Loucy (cell line): ENCODE measurements at regions not wholly inside any gene's neighbourhood (a gene's known extent, or its start where the extent isn't known, plus 50 kb on each side); places are given as distances from the start of the nearest gene placed in this dataset.

Experiments
- H2AFZ ChIP-seq: fragments of 200-600 bp; sonication (generic); 2 replicates; pipeline ENCODE4 v1.6.0; 2016; ENCODE audit warnings: antibody characterized with exemption, mild to moderate bottlenecking, low read length, moderate library complexity
- H3F3A ChIP-seq: fragments of 200-600 bp; 2 replicates; pipeline ENCODE4 v1.6.0; 2016; ENCODE audit warnings: antibody characterized with exemption, low read depth, mild to moderate bottlenecking
- H3K27me3 ChIP-seq: fragments of 200-600 bp; sonication (generic); 2 replicates; pipeline ENCODE4 v1.6.1; 2014; ENCODE audit warnings: low read length, mild to moderate bottlenecking; ENCODE audit not compliant: insufficient read depth, poor library complexity, severe bottlenecking
- H3K36me3 ChIP-seq: fragments of 200-600 bp; sonication (generic); 2 replicates; pipeline ENCODE4 v1.6.1; 2016; ENCODE audit warnings: low read length; ENCODE audit not compliant: insufficient read depth
- H3K4me1 ChIP-seq: fragments of 200-600 bp; sonication (generic); 2 replicates; pipeline ENCODE4 v1.5.1; 2014; ENCODE audit warnings: low read length, mild to moderate bottlenecking; ENCODE audit not compliant: insufficient read depth, poor library complexity, severe bottlenecking
- H3K4me2 ChIP-seq: fragments of 200-600 bp; sonication (generic); 2 replicates; pipeline ENCODE4 v1.6.0; 2014; ENCODE audit warnings: antibody characterized with exemption, low read length, low read depth, mild to moderate bottlenecking; ENCODE audit not compliant: poor library complexity, severe bottlenecking
- H3K4me3 ChIP-seq: fragments of 200-600 bp; sonication (generic); 2 replicates; pipeline ENCODE4 v1.5.1; 2014; ENCODE audit warnings: low read length, mild to moderate bottlenecking, mixed read lengths; ENCODE audit not compliant: poor library complexity, severe bottlenecking
- H3K79me2 ChIP-seq: fragments of 200-600 bp; sonication (generic); 2 replicates; pipeline ENCODE4 v1.6.1; 2014; ENCODE audit warnings: low read length; ENCODE audit not compliant: insufficient read depth
- H3K9ac ChIP-seq: fragments of 200-600 bp; sonication (generic); 2 replicates; pipeline ENCODE4 v1.6.0; 2014; ENCODE audit warnings: mild to moderate bottlenecking, low read depth, low read length, moderate library complexity; ENCODE audit not compliant: poor library complexity, severe bottlenecking
- H3K9me2 ChIP-seq: fragments of 200-600 bp; sonication (generic); replicated peaks from 2 replicates; pipeline ENCODE4 v1.6.1; 2016; ENCODE audit warnings: low read depth, low read length, mixed read lengths
- H3K9me3 ChIP-seq: fragments of 200-600 bp; sonication (generic); 2 replicates; pipeline ENCODE4 v1.6.1; 2014; ENCODE audit warnings: mild to moderate bottlenecking, antibody characterized with exemption, low read length, low read depth; ENCODE audit not compliant: insufficient read depth
- H4K20me1 ChIP-seq: fragments of 200-600 bp; sonication (generic); 2 replicates; pipeline ENCODE4 v1.6.0; 2014; ENCODE audit warnings: antibody characterized with exemption, low read length, mild to moderate bottlenecking; ENCODE audit not compliant: insufficient read depth, poor library complexity, severe bottlenecking
- CTCF ChIP-seq: fragments of 200-600 bp; sonication (generic); conservative IDR thresholded peaks from 2 replicates; pipeline ENCODE4 v1.5.1; 2014; ENCODE audit warnings: mild to moderate bottlenecking, antibody characterized with exemption, low read length
- EZH2phosphoT487 ChIP-seq: fragments of 200-600 bp; IDR thresholded peaks from 2 replicates; pipeline ENCODE4 v1.6.1; 2018; ENCODE audit warnings: antibody characterized with exemption, mild to moderate bottlenecking, moderate library complexity, borderline replicate concordance

GRCh38 chr6:95847061-95847460, 168.7 kb upstream of the FUT9 start:
- Histone ChIP-seq H3K27me3 (no peaks in the 10 kb centered on the region), H2AFZ (no peak overlapping the region), H3K36me3 (no peaks in the 10 kb centered on the region), H3K4me2 (no peak overlapping the region), H3K4me3 (no peak overlapping the region), H3K79me2 (no peaks in the 10 kb centered on the region), H3K9ac (no peak overlapping the region), H4K20me1 (no peaks in the 10 kb centered on the region), H3K9me3 (no peaks in the 10 kb centered on the region), H3K4me1 (no peaks in the 10 kb centered on the region), H3K9me2 (no peaks in the 10 kb centered on the region), H3F3A (no peaks in the 10 kb centered on the region)
- no peak for TF ChIP-seq CTCF
- no peak for TF ChIP-seq EZH2phosphoT487

- Histone ChIP-seq H3F3A (no peaks in the 10 kb centered on the region), H3K36me3 (no peaks in the 10 kb centered on the region), H3K4me2 (no peak overlapping the region), H3K9me3 (no peaks in the 10 kb centered on the region), H3K9me2 (no peaks in the 10 kb centered on the region), H3K4me3 (no peak overlapping the region), H3K4me1 (no peaks in the 10 kb centered on the region), H3K79me2 (no peaks in the 10 kb centered on the region), H3K9ac (no peak overlapping the region), H3K27me3 (no peaks in the 10 kb centered on the region), H4K20me1 (no peaks in the 10 kb centered on the region), H2AFZ (no peak overlapping the region)
- TF ChIP-seq EZH2phosphoT487 = no peak
Measured at GRCh38 chr6:95848717-95849116, 167.1 kb upstream of the FUT9 start.

DNA sequence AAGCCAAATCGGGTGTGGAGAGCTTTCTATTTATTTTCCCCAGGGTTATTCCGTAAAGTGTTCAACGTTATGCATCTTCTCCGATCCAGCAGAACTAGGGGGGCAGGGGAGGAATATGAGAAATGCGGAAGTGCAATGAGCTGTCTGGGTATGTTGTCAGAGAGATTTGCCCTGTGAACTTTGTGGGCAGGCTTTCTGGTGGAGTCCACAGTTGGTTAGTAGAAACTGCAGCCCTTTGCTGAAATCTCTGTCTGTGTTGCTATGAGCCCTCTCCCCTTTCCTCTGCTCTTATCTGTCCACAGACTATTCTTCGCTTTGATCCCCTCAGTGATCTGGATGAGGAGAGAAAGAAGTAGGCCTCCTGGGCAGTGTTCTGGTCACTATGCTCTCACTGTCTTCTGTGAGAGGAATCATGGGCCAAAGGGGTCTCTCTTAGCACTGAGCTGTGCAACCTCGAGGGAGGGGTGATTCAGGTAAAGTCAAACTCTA, 158.9 kb upstream of the FUT9 start:
- Histone ChIP-seq H3K9ac (no peak overlapping the region), H3K4me2 (no peak overlapping the region), H2AFZ (no peak overlapping the region), H4K20me1 (no peaks in the 10 kb centered on the region), H3K79me2 (no peaks in the 10 kb centered on the region), H3K4me1 (no peaks in the 10 kb centered on the region), H3K9me2 (no peaks in the 10 kb centered on the region), H3K27me3 (no peaks in the 10 kb centered on the region), H3F3A (no peaks in the 10 kb centered on the region), H3K9me3 (no peaks in the 10 kb centered on the region), H3K4me3 (no peak overlapping the region), H3K36me3 (no peaks in the 10 kb centered on the region)
- TF ChIP-seq EZH2phosphoT487 (no peak), CTCF (no peak)

GRCh38 chr6:95865857-95866256, 149.9 kb upstream of the FUT9 start:
- Histone ChIP-seq H3K79me2 (no peaks in the 10 kb centered on the region), H3K4me2 (no peak overlapping the region), H3K36me3 (no peaks in the 10 kb centered on the region), H3K9me2 (no peaks in the 10 kb centered on the region), H4K20me1 (no peaks in the 10 kb centered on the region), H3F3A (no peaks in the 10 kb centered on the region), H3K27me3 (no peaks in the 10 kb centered on the region), H3K4me3 (no peak overlapping the region), H2AFZ (no peak overlapping the region), H3K9me3 (no peaks in the 10 kb centered on the region), H3K4me1 (no peaks in the 10 kb centered on the region), H3K9ac (no peak overlapping the region)
- TF ChIP-seq CTCF (no peak), EZH2phosphoT487 (no peak)
